CD4-positive, alpha-beta T cell treated with Interleukin-17A for 4 hours (primary cell): ENCODE measurements at regions not wholly inside any gene's neighbourhood (a gene's known extent, or its start where the extent isn't known, plus 50 kb on each side); places are given as distances from the start of the nearest gene placed in this dataset.
"Not testable (repeated sequence)": the region's sequence is repeated elsewhere in the genome, so short reads cannot be mapped to it uniquely, and the experiment has no call there.

Experiments used
- DNase-seq: peaks from one replicate; pipeline ENCODE4 v3.0.0-alpha.2; 2020; ENCODE audit warnings: mixed read lengths

GRCh38 chrX:140633105-140633504, 76.5 kb upstream of the LINC00632 start:
- DNase-seq = not testable (repeated sequence)

- no peak for DNase-seq
Observed at GRCh38 chrX:140608111-140608510, 101.4 kb upstream of the LINC00632 start.

GRCh38 chrX:140602140-140602539, 97.3 kb upstream of the SOX3 start:
- no peak for DNase-seq

DNA sequence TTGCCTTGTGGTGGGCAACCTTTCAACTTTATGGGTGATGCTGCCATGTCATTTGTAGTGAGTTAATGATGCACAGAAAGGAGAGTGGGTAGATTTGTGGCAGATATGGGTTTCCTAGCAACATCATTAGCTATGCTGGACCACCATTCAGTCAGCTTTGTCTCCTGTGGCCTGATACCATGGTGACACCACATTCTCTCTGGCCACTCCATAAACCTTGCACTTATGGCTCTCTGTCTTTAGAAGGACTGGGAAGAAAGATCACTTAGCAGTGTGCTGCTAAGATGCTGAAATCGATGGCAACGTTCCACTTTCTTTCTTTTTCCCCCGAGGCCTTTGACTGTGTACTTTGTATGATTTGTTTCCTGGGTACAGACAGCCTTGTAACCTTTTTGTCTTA, 95.0 kb upstream of the SOX3 start:
- DNase-seq = no peak

- DNase-seq = no peak
Observed at GRCh38 chrX:140589657-140590056, 84.8 kb upstream of the SOX3 start.

DNA sequence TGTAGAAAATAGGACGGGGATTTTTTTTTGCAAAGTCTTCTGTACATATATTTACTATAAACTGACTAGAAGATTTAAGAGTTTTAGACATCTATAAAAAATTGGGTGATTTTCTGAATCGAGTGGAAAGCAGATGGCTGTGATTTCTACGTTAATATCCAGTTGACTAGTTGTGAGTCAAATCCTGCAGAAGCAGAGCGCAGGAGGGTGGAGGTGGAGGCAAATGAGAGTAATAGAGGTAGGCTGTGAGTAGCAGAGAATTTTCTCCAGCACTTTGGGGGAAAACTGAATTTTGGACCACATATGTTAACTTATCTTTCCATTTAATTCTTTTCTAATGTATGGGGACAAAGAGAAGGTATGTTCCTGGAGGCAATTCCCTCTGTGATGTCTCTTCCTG, 82.1 kb upstream of the SOX3 start:
- no peak for DNase-seq

DNA sequence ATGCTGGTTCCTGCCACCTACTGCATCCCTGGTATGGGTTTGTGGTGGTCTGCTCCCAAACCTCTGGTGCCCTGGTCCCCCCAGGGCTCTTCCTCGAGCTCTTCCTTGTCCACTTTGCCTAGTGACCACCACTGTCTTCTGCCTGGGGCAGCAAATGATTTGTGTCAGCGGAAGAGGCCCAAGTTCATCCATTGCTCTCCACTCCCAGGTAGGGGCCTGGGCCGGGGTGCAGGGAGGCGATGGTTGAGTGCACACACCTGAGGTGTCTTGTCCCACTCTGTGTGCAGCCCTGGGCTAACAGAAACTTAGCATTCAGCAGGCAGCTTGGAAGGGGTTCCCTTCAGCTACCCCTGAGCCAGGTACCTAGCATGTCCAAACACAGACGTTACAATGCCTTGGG, 75.6 kb upstream of the SOX3 start:
- DNase-seq = no peak

DNA sequence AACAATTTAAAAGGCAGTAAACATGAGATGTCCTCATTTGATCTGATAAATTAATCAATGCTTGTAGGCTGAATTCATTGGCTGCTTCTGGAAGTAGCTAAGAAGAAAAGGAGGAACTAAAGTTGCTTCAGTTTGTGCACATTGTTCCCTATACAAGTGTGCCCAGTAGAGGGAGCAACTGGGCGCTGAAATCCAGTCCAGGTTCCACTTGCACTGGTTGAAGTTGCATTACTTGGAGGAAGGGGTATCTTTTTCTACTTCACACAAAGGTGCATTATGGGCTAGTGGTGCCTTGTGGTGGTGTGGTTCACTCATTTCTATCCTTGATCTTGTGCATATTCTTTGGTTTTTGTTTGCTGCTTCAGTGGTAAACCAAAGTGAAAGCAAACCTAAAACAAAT, 67.9 kb upstream of the SOX3 start:
- DNase-seq = peak; percentile 7

DNA sequence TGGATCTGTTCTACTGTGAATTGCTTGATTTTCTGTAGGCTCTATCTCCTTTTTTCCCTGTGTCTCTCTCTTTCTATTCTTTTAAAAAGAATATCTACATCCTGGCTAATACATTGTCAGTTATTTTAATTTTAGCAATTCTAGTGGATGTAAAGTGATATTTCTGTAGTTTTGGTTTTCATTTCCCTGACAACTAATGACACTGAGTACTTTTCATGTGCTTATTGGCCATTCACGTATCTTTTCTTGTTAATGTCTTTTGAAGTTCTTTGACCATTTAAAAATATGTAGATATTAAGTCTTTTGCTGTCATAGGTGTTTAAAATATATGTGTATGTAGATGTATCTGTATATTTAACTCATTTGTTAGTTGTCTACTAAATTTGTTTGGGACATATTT, 59.0 kb upstream of the SOX3 start:
- DNase-seq = no peak
